Left ventricle myocardium inferior (tissue), 1 donor: ENCODE measurements at regions not wholly inside any gene's neighbourhood (a gene's known extent, or its start where the extent isn't known, plus 50 kb on each side); places are given as distances from the start of the nearest gene placed in this dataset.
"Not testable (repeated sequence)": the region's sequence is repeated elsewhere in the genome, so short reads cannot be mapped to it uniquely, and the experiment has no call there.

ENCODE experiments used
- DNase-seq: peaks from one replicate; pipeline ENCODE4 v3.0.0-alpha.2; 2020
- H3K27ac ChIP-seq: fragments of 200-600 bp; replicated peaks from 2 replicates; pipeline ENCODE4 v1.8.0; 2021
- H3K27me3 ChIP-seq: fragments of 200-600 bp; 2 replicates; pipeline ENCODE4 v1.8.0; 2021; ENCODE audit warnings: low read depth
- H3K36me3 ChIP-seq: fragments of 200-600 bp; 2 replicates; pipeline ENCODE4 v1.8.0; 2021
- H3K4me1 ChIP-seq: fragments of 200-600 bp; 2 replicates; pipeline ENCODE4 v1.8.0; 2021
- H3K4me3 ChIP-seq: fragments of 200-600 bp; 2 replicates; pipeline ENCODE4 v1.8.0; 2021; ENCODE audit warnings: mild to moderate bottlenecking, moderate library complexity
- H3K9me3 ChIP-seq: fragments of 200-600 bp; replicated peaks from 2 replicates; pipeline ENCODE4 v1.8.0; 2021
- intact Hi-C: fragments of 100-400 bp; cut with micrococcal nuclease; formaldehyde crosslinking; loops from one replicate; pipeline ENCODE4 v1.11.0; 2022
- donor health status: DM: no; HTN: yes; CAD: no; lungs with severe emphysema.

DNA sequence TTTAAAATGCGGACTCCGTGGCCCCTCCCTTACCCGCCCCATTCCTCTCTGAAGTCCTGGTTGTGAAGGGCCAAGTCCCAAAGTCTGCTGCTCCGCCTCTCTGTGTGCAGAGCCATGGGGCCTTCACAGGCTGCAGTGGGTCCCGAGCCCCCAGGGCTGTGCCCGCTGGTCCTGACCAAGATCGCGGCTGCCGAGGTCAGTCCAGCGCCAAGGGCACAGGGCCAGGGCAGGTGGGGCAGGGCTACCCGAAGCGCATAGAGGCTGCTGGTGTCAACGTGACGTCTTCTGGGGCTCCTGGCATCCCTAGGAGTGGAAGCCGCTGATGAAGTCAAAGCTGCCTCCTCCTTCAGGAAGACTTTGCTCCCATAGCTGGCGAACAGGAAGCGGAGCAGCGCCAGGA lies 858.8 kb downstream of the TUBA3C start:
- H3K4me3 ChIP-seq, H3K9me3 ChIP-seq, H3K27ac ChIP-seq, H3K27me3 ChIP-seq, H3K36me3 ChIP-seq, H3K4me1 ChIP-seq, intact Hi-C loops, DNase-seq: not testable (repeated sequence)

DNA sequence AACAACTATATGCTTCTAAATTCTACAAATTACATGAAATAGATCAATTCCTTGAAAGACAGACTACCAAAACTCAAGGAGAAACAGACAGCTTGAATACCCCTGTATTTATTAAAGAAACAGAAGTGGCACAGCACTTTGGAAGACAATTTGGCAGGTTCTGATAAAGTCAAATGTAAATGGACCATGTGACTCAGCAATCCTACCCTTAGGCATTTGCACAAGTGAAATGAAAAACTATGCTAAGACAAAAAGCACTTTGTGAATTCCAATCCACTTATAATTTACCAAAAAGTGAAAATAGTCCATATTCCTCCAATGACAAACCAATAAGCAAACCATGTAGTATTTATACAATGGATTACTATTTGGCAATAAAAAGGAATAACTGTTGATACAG lies 862.0 kb downstream of the TUBA3C start:
- DNase-seq, H3K4me3 ChIP-seq, H3K9me3 ChIP-seq, H3K27ac ChIP-seq, intact Hi-C loops, H3K36me3 ChIP-seq, H3K27me3 ChIP-seq, H3K4me1 ChIP-seq: not testable (repeated sequence)

DNA sequence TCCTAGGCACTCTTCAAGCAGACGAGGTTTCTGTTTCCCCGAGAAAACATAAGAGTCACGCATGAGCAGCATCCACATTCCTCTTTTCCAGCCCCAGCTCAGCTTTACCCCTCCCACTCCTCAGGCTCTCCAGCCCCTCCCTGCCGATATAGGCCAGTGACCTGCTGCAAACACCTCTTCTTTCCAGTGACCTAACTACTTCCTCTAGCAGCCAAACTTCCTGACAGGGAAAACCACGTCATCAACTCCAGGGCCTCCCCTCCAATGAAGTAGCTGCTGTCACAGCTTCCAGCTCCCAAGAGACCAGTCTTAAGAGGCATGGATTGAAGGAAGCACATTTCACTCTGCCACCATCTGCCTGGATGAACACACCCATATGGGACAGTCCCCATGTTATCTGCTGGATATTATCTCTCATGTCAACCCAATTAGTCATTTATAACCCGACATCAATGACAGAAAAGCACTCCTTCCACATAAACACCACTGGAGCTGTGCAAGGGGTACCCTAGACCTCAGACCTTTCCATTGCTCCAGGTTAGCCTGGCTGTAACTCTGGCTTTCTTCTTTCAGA lies 878.3 kb downstream of the TUBA3C start:
- H3K4me3 ChIP-seq, H3K4me1 ChIP-seq, H3K27ac ChIP-seq, DNase-seq, H3K27me3 ChIP-seq, H3K36me3 ChIP-seq, H3K9me3 ChIP-seq, intact Hi-C loops: not testable (repeated sequence)

DNA sequence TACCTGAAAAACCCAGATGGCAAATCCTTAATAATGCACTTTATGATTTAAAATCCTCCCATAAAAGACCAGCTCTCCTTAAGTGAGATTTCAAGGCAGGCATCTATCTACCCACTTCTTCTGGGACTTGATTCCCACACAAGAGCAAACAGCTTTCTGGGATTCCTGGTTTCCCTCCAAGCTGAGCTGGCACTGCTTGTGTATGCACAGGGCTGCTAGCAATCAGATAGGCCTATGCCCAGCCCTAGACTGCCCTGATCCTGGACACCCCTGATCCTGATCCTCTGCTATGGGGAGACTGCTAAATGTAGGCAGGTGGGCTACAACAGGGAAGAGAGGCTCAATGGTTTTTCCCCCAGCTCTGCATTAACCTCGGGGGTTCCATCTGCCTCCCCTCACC lies 880.7 kb downstream of the TUBA3C start:
- intact Hi-C loops: not testable (repeated sequence)

DNA sequence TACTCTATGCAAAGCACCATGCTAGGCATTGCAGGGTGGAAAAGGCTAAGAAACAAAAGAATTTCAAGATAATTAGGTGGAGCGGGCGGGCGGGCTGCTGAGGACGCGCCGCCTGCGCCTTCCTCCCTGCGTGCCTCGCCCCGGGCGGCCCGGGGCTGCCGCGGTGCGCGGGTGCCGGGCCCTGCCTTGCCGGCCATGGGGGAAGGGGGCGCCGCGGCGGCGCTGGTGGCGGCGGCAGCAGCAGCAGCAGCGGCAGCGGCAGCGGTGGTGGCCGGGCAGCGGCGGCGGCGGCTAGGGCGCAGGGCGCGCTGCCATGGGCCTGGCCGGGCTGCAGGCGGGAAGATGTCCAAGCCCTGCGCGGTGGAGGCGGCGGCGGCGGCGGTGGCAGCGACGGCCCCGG lies 884.3 kb downstream of the TUBA3C start:
- intact Hi-C loops, DNase-seq, H3K4me1 ChIP-seq, H3K9me3 ChIP-seq, H3K4me3 ChIP-seq, H3K27ac ChIP-seq, H3K27me3 ChIP-seq, H3K36me3 ChIP-seq: not testable (repeated sequence)

More for the DNA sequence above, 880.7 kb downstream of the TUBA3C start:
- not testable (repeated sequence) for H3K4me1 ChIP-seq, H3K36me3 ChIP-seq, DNase-seq, H3K4me3 ChIP-seq, H3K9me3 ChIP-seq, H3K27me3 ChIP-seq, H3K27ac ChIP-seq

DNA sequence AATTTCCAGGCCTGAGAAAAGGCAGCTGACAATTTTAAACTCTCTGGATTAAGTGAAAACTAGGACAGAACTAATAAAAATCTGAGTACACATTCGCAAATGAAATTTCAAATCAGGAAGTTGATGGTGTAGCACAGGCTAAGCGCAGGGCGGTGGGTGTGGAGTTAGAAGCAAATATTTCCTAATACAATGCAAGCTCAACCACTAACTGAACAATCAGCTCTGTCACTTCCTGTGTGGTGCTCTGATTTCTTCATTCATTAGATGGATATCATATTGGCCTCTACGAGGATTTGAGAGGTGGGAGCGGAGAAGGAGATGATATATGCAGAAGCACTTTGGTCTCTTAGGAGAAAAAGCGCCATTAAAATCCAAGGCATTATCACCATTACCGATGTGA lies 885.0 kb downstream of the TUBA3C start:
- H3K4me3 ChIP-seq, H3K9me3 ChIP-seq, intact Hi-C loops, H3K36me3 ChIP-seq, H3K4me1 ChIP-seq, H3K27me3 ChIP-seq, DNase-seq, H3K27ac ChIP-seq: not testable (repeated sequence)

DNA sequence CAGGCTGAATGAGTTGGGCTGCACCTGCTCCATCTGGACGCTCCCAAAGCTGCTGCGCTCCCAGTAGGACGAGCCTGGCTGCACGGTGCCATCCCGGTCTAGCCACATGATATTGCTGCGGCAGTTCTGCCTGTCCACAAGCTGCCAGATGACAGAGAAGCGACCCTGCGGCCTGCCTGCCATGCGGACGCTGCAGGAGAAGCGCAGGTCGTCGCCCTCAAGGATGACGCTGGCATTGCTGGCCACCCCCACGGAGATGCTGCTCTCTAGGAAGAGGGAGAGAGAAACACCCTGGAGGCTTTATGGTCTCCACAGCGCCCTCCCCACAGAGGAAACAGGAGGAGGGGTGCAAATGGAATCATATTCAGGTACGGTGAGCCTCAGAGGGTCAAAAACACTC lies 887.3 kb downstream of the TUBA3C start:
- H3K4me3 ChIP-seq, H3K36me3 ChIP-seq, H3K4me1 ChIP-seq, DNase-seq, H3K9me3 ChIP-seq, intact Hi-C loops, H3K27ac ChIP-seq, H3K27me3 ChIP-seq: not testable (repeated sequence)

DNA sequence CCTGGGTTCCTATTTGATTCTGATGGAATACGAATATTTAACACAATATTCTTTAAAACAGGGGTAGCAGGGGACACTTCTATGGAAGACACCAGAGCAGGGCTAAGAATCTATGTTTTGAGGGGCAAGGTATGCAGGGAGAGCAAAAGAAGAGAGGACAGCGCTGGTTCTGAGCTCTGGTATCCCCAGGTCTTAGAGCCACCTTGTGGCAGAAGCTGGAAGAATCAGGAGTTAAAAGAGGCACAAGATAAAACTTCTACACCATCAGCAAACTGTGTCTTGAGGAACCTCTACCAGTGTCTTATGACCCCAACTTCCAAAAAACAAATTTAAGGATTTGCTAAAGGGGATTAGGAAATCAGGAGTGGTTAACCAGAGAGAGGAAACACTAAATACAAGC lies 894.8 kb downstream of the TUBA3C start:
- H3K27me3 ChIP-seq, H3K27ac ChIP-seq, intact Hi-C loops, H3K36me3 ChIP-seq, H3K4me1 ChIP-seq, DNase-seq, H3K9me3 ChIP-seq, H3K4me3 ChIP-seq: not testable (repeated sequence)

DNA sequence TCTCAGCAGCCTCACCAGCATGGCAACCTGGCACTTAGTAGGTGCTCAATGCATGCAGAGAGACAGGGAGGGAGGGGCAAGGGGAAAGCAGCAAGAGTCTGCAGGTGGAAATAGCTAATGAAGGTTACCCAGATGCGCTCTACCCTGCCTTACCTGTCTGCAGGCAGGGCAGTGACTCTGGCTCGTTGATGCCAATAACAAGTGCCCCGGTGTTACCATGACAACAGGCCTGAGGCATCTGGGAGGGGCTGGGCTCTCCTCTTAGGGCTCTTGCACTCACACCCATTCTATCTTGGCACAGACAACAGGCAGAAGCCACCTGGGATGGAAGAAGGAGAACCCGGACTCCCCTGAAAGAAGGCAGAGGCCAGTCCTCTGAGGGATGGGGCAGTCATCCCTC lies 896.0 kb downstream of the TUBA3C start:
- H3K27ac ChIP-seq, H3K4me1 ChIP-seq, H3K36me3 ChIP-seq, H3K4me3 ChIP-seq, H3K9me3 ChIP-seq, H3K27me3 ChIP-seq, intact Hi-C loops, DNase-seq: not testable (repeated sequence)

DNA sequence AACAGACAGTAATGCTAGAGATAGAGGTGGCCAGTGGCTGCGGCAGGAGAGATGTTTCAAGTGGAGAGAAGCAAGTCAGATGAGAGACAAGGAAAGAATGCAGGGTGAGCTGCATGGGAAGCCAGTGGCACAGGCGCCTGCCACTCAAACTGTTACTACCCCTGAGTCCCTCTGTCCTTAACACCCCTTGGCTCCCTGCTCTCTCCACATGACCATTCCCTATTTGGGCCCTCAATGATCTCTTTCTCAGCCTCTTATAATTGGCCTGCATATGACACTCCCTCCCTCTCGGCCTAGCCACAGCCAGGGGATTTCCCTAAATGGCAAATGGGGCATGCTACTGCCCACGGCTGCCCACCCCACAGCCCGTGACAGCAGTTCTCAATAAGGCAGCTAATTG lies 897.6 kb downstream of the TUBA3C start:
- H3K4me3 ChIP-seq, H3K4me1 ChIP-seq, H3K27me3 ChIP-seq, H3K9me3 ChIP-seq, intact Hi-C loops, H3K36me3 ChIP-seq, DNase-seq, H3K27ac ChIP-seq: not testable (repeated sequence)

DNA sequence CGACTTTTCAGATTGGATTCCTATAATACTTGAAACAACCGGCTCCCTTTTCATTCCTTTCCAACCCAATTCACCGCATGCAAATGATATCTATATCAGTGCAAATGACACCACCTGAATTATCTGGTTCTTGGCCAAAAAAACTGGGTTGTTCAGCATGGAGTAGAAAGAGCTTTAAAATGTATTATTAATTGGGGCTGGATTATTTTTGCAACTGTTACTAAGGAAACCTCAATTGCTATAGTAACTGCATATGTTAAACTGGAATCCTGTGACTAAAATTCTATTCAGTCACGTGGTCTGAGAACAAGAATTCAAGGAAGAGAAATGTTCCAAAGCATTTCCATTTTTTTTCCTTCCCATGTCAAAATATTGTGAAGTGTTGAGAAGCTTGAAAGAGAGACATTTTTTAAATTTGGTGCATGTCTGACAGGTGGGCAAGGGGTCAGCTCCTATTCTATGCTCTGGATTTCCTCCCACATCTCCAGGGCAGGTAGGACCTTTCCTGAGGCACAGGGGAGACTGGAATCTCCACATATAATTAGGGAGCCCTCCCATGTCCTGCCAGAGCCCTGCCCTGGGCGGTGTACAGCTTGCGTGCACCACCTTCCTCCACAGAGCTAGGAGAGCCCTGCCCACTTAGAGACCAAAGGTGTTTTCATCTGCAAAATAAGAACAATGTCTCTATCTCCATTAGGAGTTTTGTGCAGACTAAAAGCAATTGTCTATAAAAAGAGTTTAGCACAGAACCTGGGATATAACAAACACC lies 899.6 kb downstream of the TUBA3C start:
- H3K27me3 ChIP-seq, intact Hi-C loops, H3K4me3 ChIP-seq, H3K36me3 ChIP-seq, DNase-seq, H3K4me1 ChIP-seq, H3K27ac ChIP-seq, H3K9me3 ChIP-seq: not testable (repeated sequence)

DNA sequence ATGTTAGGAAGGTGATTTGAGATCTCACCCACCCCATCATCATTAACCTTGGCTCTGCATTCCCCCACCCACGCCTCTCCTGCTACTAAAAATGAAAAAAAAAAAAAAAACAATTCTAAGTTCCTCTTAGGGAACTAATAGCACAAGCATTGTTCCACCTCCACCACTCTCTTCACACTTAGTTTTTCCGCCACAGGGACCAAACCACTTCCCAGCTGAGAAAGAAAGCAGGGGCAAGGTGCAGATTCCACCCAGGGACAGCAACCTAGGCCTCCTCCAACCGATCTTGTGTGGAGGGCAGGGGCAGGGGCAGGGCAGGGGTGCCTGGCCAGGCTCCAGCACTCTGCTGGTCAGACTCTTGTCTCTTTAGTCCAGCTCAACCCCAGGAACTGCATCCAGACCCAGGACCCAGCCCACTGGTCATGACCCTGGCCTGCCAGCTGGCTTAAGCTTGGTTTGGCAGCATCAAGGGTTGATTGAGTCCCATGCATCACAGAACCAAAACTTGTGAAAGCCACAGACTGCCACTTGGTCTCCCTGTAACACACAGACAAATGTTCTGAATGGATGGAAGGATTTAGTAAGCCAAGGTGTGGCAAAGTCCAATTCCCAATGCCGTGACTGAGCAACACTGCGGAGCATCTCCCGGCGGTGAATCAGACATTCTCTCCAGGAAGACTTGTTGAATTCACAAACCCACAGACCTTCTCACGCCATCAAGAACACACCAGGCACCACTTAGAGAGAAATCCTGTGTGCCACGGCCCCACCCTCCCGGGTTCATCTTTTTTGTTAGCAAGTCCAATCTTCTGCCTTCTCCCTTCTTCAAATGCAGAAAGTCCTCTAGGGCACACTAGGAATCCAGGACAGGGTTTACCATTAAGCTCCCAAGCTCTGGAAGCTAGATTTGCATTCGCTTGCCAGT lies 900.5 kb downstream of the TUBA3C start:
- intact Hi-C loops, H3K27ac ChIP-seq, H3K36me3 ChIP-seq: not testable (repeated sequence)

DNA sequence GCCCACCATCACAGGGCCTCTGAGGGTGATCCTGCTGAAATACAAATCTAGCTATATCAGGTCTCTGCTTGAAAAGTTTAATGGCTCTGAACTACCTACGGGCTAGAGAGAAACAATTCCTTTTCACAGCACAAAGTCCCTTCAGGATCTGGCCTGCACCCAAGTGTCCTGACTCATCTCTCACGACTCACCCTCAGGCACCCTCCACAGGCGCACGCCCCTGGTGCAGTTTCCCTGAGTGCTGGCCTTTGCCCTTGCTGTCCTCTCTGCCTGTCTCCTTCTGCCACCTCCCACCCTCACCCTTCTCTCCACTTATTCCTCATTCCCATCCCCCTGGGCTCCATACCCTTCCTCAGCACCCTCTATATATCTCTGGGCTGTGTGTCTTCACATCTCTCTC lies 901.7 kb downstream of the TUBA3C start:
- H3K4me3 ChIP-seq, intact Hi-C loops: not testable (repeated sequence)

More for the DNA sequence above, 900.5 kb downstream of the TUBA3C start:
- H3K9me3 ChIP-seq, H3K4me1 ChIP-seq, DNase-seq, H3K4me3 ChIP-seq, H3K27me3 ChIP-seq: not testable (repeated sequence)

DNA sequence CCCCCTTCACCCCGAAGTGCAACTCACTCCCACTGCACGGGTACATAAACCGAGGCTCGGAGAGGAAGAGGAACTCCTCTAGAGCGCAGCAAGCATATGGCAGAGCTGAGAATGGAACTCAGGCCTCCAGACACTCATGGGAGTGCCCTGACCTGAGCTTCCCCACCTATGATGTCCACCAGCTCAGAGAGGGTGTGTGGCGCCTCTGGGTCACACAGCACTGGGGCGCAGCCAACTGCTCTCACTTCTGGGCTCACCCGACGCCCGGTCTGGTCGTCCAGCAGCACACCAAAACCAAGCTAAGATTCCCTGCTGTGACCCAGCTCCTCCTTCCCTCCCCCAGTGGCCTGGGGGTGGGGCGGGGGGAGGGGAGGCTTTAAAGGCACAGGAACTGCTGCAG lies 904.3 kb downstream of the TUBA3C start:
- intact Hi-C loops, DNase-seq, H3K27ac ChIP-seq, H3K27me3 ChIP-seq, H3K9me3 ChIP-seq, H3K4me1 ChIP-seq, H3K4me3 ChIP-seq, H3K36me3 ChIP-seq: not testable (repeated sequence)

More for the DNA sequence above, 901.7 kb downstream of the TUBA3C start:
- H3K27ac ChIP-seq, DNase-seq, H3K4me1 ChIP-seq, H3K9me3 ChIP-seq, H3K36me3 ChIP-seq, H3K27me3 ChIP-seq: not testable (repeated sequence)
